ENCODE measurements at regions not wholly inside any gene's neighbourhood (a gene's known extent, or its start where the extent isn't known, plus 50 kb on each side); places are given as distances from the start of the nearest gene placed in this dataset.

DNA sequence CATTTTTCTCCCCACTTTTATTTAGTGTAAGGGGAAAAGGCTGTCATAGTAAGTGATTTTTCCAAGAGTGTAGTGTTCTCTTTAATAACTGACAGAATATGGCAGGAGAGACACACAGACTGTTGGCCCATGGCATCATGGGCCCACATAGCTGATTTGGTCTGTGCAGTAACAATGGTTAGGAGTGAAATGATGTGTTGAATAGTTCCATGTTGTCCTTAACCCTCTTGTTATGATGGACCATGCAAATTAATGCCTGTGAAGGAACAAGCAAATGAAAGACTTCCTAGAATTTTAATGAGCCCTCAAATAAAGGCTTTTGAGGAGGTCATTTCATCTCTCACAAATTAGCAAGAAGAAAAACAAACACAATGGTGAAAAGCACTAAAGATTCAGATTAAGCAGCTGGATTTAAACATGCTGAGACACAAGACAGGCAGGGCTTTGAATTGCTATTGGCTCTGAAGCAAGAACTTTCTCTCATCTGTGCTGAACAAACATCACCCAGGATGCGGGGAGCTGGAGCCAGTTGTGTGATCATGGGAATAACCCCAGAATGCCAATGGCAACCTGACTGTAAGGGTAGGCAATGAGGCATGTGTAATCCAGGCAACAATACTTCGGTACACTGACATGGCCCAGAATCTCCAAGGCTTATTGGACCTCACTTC lies 136.7 kb upstream of the VEPH1 start:
- DNase-seq (ENCODE audit: low spot score) (no peak), ATAC-seq (no peak)

DNA sequence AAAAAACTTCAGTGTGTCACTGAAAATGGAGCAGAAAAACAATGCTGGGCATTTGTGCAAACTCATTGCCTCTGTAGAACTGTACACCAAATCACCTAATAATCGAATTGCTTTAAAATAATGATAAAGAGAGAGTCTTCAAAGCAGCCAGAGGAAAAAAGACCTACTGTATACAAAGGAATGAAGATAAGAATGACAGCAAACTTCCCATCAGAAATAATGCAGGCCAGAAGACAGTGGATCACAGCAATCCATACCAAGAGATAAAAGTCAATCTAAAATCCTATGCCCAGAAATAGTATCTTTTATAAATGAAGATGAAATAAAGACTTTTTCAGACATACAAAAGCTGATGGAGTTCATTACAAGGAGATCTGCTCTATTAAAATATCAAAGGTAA lies 134.7 kb upstream of the VEPH1 start:
- ATAC-seq (no peak), DNase-seq (ENCODE audit: low spot score) (no peak)

DNA sequence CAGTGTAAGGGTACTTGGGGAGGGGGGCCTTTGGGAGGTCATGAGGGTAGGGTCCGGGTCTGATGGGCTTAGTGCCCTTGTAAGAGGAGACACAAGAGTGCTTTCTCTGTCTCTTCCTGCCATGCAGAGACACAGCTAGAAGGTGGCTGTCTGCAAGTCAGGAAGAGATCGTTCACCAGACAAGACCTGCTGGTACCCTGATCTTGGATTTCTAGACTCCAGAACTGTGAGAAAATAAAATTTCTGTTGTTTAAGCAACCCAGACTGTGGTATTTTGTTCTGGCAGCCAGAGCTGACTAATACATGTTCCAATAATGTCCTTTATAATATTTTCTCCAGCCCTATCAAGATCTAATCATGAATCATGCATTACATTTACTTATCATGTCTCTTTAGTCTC lies 130.0 kb upstream of the VEPH1 start:
- ATAC-seq (no peak), DNase-seq (ENCODE audit: low spot score) (no peak)

DNA sequence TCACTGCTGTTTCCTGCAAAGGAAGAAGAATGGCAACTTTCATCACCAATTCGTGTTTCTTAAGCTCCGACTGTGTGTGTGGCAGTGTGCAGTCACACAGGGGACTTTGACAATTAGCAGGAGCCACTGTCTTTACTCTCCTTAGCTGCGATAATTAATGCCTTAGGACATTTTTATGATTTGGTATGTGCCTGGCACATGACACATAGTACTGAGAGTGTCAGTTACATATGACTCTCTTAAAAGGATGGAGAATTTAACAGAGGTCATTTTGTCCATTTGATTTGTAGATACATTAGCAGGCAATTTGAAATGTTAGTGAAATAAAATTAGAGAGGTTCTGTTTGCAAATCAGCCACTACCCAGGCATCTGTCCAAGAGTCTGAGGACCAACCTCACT lies 128.9 kb upstream of the VEPH1 start:
- ATAC-seq = no peak

DNA sequence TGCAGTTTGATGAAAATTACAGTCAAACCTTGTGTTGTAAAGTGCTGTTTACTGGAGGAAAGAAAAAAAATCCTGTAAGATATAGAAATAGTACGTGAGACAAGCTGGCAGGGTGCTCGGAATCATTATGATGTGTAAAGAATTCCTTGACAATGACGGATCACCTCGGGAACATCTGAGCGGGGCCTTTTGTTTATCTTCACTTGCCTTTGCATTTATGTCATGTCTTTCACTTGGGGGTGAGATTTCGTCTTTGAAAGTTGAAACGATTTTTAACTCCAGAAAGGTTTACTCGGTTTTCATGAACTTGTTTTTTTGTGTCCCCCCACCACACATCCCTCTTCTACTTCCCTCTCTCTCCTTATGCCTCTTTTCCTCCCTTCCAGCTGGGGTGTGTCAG lies 128.3 kb upstream of the VEPH1 start:
- DNase-seq (ENCODE audit: low spot score) = no peak
- ATAC-seq = no peak

More for the DNA sequence above, 128.9 kb upstream of the VEPH1 start:
- DNase-seq (ENCODE audit: low spot score) = no peak

DNA sequence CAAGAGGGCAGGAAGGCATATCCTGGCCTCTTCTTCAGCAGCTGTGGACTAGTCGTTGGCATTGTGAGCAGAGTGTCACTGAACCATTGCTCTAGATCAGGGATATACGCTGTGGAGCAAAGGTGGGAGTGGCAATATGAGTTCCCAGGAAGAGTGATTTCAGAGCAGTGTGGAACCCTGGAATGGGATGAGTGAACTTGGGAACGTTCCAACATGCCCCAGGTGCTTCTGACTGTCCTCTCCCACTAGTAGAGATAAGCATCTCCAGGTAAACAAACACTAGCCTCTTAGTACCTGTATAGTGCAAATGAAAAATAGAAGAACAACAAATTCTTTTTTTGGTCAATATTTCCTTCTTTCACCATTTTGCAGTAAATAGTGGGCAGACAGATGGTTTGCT lies 123.6 kb upstream of the VEPH1 start:
- DNase-seq (ENCODE audit: low spot score) = no peak
- ATAC-seq = no peak

DNA sequence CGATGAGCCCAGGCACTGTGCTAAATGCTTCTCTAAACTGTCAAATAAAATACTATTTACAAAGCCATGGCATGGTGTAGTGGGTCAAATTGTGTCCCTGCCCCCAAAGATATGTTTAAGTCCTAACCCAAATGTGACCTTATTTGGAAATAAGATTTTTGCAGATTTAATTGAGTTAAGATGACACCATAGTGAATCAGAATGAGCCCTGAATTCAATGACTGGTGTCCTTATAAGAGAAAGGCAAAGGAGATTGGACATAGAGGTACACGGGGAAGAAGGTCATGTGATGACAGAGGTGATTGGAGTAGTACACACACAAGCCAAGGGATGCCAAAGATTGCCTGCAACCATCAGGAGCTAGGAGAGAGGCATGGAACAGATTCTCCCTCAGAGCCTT lies 121.6 kb upstream of the VEPH1 start:
- ATAC-seq (no peak), DNase-seq (ENCODE audit: low spot score) (no peak)

DNA sequence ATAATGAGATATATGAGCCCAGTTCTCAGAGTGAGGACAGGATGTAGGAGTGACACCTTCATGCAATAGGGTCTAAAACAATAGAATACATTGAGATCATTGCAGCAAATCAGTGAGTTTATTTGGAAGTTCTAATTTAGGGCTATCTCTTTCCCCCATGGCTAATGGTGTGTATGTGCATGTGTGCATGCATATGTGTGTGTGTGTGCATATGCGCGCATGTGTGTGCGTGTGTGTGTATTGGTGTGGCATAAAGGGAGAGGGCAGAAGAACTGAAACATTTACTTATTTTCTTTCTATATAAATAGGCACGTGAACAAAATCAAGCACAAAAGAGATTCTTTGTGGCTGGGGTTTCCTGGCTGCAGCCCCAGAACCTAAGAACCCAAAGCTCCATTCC lies 115.7 kb upstream of the VEPH1 start:
- DNase-seq (ENCODE audit: low spot score) (no peak), ATAC-seq (no peak)

DNA sequence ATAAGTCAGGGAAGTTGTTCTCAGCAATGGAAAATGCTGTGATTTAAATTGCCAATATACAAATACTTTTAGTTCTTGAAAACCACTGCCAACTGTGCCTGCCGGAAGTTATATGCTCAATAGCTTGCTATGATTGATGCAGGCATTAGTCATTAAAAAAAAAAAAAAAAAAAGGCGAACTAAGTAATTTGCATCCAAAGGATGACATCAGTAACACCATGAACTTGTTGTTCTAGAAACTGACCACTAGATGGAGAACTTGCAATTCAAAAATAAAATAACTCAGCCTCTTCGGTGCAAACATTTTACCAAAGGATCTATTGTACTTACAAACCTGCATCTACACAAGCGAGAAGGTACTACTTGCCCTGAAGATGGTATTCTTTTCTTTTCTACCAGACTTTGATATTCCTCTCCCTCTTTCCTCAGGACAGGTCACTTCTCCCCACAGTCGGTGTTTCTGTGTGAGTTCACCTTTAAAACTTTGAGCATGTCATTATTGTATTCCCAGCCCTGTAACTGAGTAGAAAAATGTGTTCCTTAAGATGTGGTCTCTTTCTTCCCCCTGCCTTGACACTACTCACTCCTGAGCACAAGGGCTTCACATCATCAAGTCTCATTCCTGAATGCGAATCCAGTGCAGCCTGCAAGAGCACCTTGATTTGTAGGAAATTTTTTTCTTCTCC lies 115.0 kb upstream of the VEPH1 start:
- peak; percentile 83 for ATAC-seq

DNA sequence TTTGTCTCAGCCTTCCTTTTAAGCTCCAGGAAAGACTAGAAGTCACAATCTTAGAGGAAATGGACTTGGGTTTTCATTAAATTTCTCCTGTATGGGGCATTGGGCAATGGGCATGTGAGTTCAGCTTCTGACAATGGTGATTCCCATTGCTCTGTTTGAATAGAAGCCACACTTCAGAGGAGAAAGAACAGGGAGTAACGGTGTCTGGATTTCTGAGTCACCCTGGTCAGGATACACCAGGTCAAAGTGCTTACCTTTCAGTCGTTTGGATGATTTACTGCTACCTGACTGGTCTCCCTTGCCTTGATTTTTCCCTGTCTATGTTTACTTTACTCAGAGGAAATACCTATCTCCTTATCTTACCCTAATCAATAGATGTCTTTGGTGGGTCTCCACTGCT lies 111.7 kb upstream of the VEPH1 start:
- ATAC-seq (no peak), DNase-seq (ENCODE audit: low spot score) (no peak)

More for the DNA sequence above, 115.0 kb upstream of the VEPH1 start:
- no peak for DNase-seq (ENCODE audit: low spot score)

DNA sequence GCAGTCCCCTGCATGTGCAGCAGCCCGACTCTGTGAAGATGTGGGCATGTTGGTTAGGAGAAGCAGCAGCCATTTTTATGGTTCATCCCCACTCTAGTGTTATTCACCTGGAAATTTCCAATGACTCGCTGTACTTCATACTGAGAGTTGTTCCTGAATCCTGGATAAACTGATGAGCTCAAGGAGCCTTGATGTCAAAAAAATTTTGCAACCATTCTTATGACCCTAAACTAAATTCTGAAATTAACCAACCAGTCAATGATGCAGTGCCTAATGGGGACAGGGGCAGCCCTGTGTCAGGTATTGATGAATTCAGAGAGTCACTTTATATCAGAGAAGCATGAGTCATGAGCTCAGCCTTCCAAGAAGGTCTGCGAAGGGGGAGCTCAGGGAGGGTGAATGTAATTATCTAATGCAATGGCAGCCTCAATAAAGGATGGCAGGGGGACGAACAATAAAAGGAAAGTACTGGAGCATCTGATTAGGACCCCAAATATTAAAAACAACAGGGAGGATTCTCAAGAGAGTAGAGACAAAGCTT lies 108.4 kb upstream of the VEPH1 start:
- DNase-seq (ENCODE audit: low spot score) = no peak
- ATAC-seq = no peak

DNA sequence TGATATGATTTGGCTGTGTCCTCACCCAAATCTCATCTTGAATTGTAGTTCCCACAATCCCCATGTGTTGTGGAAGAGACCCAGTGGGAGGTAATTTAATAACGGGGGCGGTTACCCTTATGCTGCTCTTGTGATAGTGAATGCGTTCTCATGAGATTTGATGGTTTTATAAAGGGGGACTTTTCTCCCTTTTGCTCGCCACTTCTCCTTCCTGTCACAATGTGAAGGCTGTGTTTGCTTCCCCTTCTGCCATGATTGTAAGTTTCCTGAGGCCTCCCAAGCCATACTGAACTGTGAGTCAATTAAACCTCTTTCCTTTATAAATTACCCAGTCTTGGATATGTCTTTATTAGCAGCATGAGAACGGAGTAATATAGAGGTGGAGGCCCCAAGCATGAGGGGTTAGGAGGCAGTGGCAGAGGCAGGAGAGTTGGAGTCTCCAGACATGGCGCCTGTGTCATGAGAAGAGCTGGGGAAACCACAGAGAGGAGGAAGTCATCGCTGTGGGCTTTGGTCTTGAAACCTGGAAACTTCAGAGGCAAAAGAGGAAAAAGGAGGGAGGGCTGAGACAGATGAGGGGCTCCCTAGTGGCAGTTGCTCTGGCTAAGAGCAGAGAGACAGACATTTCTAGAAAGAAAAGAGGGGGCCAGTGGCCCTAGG lies 107.8 kb upstream of the VEPH1 start:
- no peak for ATAC-seq
- DNase-seq (ENCODE audit: low spot score) = no peak

DNA sequence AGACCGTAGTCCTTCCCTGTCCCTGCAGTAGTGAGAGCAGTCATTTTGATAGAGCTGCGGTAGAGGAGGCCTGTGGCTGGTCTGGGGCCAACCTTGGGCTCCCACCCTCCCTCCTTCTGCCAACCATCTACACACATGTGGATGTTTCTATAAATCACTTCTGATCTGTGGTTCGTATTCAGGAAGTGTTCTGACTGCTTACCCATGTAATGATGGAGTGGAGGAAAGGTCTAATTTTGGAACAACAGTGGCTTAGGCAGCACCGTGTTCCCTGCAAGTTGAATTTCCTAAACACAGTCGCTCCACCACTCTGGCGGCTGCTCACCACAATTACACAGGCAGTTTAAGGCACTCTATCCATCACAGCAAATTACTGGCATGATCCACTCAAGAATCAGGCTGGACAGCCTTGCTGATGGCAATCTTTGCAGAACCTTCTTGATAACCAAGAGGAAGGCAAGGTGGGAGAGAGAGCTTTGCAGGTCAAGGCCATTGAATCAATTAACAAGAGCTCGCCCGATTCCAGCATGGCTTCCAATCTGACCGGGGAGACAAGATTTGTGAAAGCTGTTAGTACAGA lies 104.7 kb upstream of the VEPH1 start:
- DNase-seq (ENCODE audit: low spot score) (no peak), ATAC-seq (no peak)

DNA sequence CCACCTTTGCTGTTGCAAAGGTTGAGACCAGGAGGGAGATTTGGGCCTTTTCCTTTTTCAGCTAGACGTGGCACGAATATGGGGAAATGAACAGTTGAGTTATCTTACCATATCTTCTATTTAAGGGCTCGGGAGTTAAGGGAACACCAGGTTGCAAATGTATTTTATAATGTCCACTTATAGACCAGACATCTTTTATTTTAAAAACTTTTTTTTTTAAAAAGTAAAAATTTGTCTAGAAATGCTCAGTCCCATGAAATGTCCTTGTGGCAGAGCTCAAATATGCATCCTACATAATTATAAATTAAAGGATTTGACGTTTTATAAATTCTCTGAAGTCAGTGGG lies 103.6 kb upstream of the VEPH1 start:
- no peak for ATAC-seq
- DNase-seq (ENCODE audit: low spot score) = no peak

DNA sequence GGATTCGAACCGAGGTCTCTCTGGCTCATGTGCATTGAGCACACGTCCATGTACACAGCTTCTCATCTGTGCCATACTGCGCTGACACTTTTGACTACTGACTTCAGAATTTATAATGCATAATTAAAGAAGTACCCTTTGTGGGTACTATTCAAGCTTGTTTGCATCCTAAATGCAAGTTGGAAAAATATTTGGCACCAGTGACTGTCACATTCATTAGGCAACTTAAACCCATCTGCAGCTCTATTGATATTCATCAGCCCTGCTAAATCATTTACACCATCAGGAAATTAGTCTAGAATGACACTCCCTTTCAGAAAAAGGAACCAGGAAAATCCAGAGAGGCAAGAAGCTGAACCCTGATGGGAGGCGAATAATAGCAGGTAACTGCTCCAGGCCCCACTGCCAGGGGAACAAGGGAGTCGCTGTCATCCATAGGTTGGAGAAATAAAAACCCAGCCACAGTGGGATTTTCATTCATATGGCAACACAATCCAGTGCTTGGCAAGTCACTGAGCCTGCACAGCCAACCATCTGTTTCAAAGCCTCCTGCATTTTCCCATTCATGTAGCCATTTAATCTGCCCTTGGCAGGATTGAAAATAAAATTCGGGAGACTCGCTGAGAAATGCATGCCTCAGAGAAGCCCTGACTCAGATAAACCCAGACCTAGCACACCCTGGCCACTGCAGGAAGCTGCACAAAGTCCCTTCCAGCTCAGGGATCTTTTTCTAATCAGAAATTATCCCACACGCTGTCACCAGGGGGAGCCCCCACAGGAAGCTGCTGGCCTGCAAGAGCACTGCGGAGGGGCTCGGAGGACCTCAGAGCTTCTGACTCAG lies 103.0 kb upstream of the VEPH1 start:
- DNase-seq (ENCODE audit: low spot score) = peak; percentile 51
- ATAC-seq = peak; percentile 96

DNA sequence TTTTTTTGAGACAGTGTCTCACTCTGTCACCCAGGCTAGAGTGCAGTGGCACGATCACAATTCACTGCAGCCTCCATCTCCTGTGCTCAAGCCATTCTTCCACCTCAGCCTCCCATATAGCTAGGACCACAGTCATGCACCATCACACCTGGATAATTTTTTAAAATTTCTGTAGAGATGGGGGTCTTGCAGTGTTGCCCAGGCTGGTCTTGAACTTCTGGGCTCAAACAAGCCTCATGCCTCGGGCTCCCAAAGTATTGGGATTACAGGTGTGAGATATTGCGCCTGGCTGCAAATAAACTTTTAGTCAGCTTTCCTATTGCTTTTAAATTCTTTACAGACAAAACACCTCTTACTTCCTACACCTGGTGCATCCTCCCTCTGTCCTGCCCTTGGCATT lies 102.1 kb upstream of the VEPH1 start:
- DNase-seq (ENCODE audit: low spot score) (no peak), ATAC-seq (no peak)

DNA sequence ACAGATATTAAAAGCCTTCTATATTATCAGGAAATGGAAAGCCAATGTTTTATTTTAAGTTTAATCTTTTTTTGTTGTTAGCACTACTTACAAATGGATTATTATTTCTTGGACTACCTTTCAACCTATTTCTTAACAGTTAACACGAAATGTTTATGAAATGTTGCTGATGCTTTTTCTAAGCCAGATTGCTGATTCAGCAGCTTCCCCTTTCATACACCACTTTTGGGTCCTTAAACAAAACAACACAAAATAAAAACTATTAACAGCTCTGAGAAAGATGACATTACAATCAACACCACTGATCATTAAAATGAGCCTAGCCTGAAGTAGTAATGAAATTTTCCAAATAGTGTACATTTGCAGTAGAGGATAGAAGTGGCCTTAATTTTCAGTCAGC lies 99.2 kb upstream of the VEPH1 start:
- DNase-seq (ENCODE audit: low spot score) = no peak
- no peak for ATAC-seq

DNA sequence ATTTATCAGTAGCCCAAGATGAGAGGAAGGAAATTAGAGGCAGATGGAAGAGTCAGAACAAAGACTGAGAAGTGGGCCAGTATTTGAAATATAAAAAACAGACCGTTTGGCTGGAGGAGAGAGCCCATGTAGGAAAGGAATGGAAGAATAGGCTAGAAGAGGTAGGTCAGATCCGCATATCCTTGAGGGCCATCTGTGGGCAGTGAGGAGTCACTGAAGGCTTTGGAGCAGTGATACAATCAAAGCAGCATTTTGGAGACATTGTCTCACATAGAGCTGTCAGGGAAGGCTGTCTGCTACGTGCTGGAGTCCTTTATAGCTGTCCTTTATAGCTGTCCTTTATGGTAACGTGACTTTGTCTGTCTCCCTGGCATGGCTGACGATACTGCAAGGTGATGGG lies 92.0 kb upstream of the VEPH1 start:
- no peak for DNase-seq (ENCODE audit: low spot score)
- ATAC-seq = no peak

DNA sequence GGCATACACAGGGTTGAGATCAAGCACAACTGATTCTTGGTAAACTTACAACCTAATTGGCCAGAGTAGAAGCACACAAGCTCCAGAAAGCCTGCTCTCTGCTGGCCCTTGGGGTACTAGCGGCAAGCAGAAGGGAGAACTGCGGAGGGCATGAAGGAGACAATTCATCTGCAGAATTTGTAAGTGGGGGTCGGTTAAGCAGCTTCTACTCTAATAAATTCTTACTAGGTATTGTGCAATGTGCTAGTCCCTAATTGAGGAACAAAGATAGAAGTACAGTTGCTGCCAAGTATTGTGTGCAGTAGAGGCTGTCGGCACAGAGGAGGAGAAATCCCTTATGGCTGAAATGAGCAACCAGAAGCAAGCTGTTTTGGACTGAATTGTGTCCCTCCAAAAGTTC lies 91.2 kb upstream of the VEPH1 start:
- DNase-seq (ENCODE audit: low spot score) = no peak
- no peak for ATAC-seq

DNA sequence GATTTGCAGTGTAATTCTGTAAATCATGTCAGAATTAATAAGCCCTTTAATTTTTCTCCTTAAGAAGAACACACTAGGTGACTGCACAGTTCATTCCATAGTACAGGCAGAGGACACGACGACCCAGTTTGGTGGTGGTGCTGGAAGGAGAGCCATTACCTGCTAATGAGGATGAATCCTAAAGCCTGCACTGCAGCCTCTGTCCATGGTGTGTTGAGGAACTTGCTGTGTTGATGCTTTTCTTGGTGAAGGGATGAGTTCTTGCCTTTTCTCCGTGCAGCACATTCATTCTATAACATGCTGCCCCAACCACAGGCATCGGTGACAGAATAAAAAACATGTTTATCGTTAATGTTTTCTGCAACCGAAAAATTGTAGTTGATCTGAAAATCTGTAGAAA lies 89.6 kb upstream of the VEPH1 start:
- ATAC-seq (no peak), DNase-seq (ENCODE audit: low spot score) (no peak)

DNA sequence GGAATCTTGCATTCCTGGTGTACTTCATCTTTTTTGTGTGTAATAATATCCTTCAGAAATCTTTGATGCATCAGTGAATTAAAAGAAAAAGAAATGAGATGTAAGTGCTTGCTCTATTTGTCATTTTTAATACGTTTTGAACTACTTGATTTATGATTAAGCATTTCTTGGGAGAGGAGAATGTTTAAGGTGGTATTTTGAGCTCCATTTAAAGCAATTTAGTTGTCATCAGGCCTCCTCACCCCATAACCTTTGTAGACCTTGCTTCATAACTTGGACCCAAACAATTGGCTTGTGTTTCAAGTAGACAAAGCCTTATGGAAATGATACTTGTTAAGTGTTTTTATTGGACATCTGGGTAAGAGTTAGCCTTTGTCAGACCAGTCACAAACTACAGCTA lies 87.1 kb upstream of the VEPH1 start:
- DNase-seq (ENCODE audit: low spot score) (no peak), ATAC-seq (no peak)
